ENCODE measurements at regions not wholly inside any gene's neighbourhood (a gene's known extent, or its start where the extent isn't known, plus 50 kb on each side); places are given as distances from the start of the nearest gene placed in this dataset.

GRCh38 chr13:60286707-60287106, 110.3 kb upstream of the TDRD3 start:
- no peak for DNase-seq

DNA sequence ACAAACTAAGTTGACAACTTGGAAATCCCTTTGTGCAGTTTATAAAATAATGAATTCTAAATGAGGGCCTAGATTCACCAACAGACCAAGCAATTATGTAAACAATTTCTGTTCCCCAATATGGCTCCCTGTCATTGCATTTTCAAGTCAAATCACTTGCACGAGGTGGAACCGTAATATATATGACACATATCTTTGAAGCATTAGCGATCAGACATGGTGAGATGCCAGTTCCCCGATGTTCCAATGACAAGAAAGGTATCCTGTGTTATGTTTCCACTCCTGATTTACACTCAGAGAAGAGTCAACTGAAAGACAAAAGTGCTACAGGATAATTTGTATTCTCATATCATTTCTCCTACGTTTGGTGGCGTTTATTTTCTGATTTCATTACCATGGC, 108.5 kb upstream of the TDRD3 start:
- no peak for DNase-seq

GRCh38 chr13:60303166-60303565, 93.9 kb upstream of the TDRD3 start:
- DNase-seq: no peak

DNA sequence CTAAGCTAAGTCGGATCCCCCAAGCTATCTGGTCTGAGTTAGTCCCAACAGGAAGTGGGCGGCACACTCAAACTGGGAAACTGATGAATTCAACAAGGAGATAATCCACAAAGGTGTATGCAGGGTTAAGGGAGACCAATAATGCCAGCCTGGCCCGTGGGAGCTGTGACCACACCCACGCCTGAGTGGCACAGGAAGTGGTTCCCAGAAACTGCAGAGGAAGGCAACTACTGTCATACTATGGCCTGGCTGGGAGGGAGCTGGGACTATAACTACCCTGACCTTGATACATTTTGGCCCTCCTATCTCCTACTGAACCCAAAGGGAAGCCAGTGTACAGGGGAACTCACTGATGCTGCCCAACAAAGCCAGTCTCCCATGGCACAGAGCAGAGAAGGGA, 85.5 kb upstream of the TDRD3 start:
- DNase-seq: no peak

- no peak for DNase-seq
These were observed 84.0 kb upstream of the TDRD3 start for GRCh38 chr13:60312851-60313505.

GRCh38 chr13:60318186-60318585, 78.8 kb upstream of the TDRD3 start:
- no peak for DNase-seq

GRCh38 chr13:60324131-60324530, 72.9 kb upstream of the TDRD3 start:
- no peak for DNase-seq

GRCh38 chr13:60326273-60326672, 70.7 kb upstream of the TDRD3 start:
- no peak for DNase-seq

DNA sequence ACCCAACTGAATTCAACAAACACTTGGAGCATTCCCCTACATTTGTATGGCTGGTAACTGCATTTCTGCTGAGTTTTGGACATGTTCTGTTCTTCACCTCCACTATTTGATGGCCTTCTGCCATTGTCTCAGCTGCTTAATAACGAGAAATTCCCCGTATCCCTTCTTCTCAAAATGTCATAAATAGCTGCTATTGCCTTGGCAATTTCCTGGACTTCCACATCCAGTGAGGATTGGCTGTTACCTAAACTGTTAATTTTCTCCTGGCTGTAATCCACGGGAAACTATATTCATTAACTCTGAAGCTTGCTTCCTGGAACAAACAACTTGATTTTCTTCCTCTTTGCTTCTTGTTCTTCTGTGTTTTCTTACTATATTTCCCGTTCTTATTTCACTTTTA, 69.5 kb upstream of the TDRD3 start:
- DNase-seq: no peak

DNA sequence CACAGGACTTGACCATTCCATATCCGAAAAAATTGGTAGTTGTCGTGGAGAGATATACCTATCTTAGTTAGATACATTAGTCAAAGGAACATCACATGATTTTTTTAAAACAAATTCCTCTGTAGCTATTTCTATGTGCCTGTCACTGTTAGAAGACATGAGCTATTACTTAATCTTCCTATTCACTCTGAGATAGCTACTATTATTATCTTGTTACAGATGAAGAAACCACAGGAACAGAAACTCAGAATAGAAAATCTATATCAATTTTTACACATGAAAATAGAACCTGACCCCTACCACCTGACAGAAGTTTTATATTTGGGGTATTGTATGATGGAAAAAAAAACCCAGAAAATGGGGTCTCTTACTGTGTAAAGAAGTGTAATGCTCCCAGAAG, 68.9 kb upstream of the TDRD3 start:
- no peak for DNase-seq

DNA sequence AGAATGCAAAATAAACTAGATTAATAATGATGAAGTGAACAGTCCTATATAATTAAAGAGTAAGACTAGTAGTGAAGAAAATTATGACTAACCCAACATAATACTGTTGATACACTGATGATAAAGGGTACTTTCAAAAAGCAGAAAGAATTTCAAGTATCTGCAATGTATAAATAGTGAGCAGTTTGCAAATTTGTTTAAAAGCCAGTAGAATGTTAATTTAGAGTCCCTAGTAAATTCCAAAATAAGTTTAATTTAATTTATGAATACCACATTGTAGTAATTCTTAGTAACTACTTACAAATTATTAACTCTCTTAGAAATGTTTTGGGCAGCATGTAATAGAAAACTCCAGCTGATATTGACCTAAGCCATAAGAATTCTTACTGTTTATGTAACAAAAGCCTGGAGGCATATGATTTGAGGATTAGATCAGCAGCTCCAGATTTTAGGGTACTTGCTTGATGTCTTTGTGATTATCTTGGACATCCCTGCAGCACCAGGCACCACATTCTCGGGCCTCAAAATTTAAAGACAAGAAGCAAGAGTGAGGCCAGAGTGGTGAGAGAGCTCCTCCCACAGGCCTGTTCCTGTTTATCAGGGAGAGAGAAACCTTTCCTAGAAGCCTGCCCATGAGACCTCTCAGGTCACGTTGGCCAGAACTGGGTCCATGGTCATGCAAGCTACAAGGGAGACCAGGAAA, 67.6 kb upstream of the TDRD3 start:
- DNase-seq: peak; percentile 1

- no peak for DNase-seq
These were observed 65.6 kb upstream of the TDRD3 start for GRCh38 chr13:60331249-60332012.

DNA sequence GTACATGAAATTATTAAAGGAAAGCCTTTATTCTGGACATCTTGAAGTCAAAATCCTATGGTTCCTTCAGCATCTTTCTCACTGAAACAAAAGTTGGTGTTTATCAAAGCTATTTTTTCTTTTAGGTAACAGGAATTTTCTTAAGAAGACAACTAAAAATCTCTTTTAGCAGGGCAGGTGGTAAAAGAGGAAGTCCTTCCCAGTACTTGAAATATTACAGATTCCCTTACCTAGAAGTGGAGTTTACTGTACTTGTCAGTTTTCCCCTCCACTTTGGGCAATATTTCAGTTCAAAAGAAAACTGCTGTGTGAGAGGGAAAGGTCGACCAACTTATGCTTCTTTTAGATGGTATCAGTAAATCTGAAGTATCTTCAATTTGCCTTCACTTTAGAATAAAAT, 64.3 kb upstream of the TDRD3 start:
- DNase-seq: no peak

- DNase-seq: no peak
These were observed 62.7 kb upstream of the TDRD3 start for GRCh38 chr13:60334310-60334709.

GRCh38 chr13:60335531-60335930, 61.5 kb upstream of the TDRD3 start:
- no peak for DNase-seq

DNA sequence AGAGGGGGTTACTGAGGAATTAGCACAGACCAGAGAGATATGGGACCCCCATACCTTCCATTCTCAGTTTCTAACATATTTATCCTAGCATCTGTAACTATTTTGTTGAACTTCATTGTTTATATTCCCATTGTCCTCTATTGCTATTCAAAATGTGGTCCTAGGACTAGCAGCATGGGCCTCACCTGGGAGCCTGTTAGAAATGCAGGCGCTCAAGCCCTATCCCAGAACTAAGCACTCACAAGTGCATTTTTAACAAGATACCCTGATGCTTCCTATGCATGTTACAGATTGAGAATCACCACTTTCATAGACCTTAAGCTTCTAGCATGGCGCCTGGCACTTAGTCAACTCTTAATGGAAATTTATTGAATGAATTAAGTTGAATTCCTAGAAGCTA, 58.3 kb upstream of the TDRD3 start:
- no peak for DNase-seq

GRCh38 chr13:60343978-60344377, 53.0 kb upstream of the TDRD3 start:
- DNase-seq: no peak

DNA sequence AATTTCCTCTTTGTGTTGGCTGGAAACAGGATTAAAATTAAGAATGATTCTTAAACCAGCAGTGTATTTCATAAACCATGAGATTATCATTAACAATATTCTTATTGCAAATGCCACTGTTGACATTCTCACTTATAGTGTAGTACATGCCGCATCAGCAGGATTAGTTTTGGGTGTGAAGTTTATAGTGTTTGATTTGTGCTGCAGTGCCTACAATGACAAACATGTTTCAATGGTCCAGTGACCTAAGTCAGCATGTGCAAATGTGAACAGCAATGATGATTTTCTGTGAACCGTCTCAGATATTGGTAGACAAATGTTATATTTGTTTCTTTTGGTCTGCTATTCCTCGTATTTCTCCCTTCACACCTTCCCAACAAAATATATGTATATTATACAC, 49.8 kb upstream of the TDRD3 start:
- DNase-seq: no peak
